GM12875 (cell line): ENCODE measurements at regions not wholly inside any gene's neighbourhood (a gene's known extent, or its start where the extent isn't known, plus 50 kb on each side); places are given as distances from the start of the nearest gene placed in this dataset.

ENCODE experiments used
- H3K4me3 ChIP-seq: one replicate; pipeline ENCODE4 v1.5.1; 2011; ENCODE audit warnings: low read depth, low read length, control low read depth
- CTCF ChIP-seq: IDR thresholded peaks from 2 replicates; pipeline ENCODE4 v1.5.1; 2011; ENCODE audit warnings: low read depth, mild to moderate bottlenecking, control low read depth, inconsistent platforms, low read length, moderate library complexity, borderline replicate concordance; ENCODE audit not compliant: insufficient read depth

- no peak overlapping the region for H3K4me3 ChIP-seq
- TF ChIP-seq CTCF, result no peak
Observed at GRCh38 chr2:158732573-158733429, 62.3 kb upstream of the DAPL1 start.

GRCh38 chr2:158733430-158733755 is 61.7 kb upstream of the DAPL1 start:
- TF ChIP-seq CTCF, result no peak
- no peak overlapping the region for H3K4me3 ChIP-seq

GRCh38 chr2:158734442-158734841 is 60.7 kb upstream of the DAPL1 start:
- no peak overlapping the region for H3K4me3 ChIP-seq
- TF ChIP-seq CTCF, result no peak

GRCh38 chr2:158735822-158736580 is 59.1 kb upstream of the DAPL1 start:
- H3K4me3 ChIP-seq, result no peak overlapping the region
- TF ChIP-seq CTCF, result no peak

GRCh38 chr2:158738363-158738762 is 56.8 kb upstream of the DAPL1 start:
- no peak for TF ChIP-seq CTCF
- no peak overlapping the region for H3K4me3 ChIP-seq

- no peak overlapping the region for H3K4me3 ChIP-seq
- TF ChIP-seq CTCF, result no peak
Observed at GRCh38 chr2:158740127-158740526, 55.0 kb upstream of the DAPL1 start.

GRCh38 chr2:158740621-158741020 is 54.5 kb upstream of the DAPL1 start:
- H3K4me3 ChIP-seq, result no peak overlapping the region
- no peak for TF ChIP-seq CTCF
